Ovary (tissue), 7 donors: ENCODE measurements at regions not wholly inside any gene's neighbourhood (a gene's known extent, or its start where the extent isn't known, plus 50 kb on each side); places are given as distances from the start of the nearest gene placed in this dataset.

Experiments
- DNase-seq, 5 donors: peaks; one replicate each; pipeline ENCODE4 v3.0.0-alpha.2; 2019 to 2020
- H3K27ac ChIP-seq, 2 donors: fragments of 200-600 bp; one replicate each; pipeline versions ENCODE4 v1.5.1 to v1.8.0; 2019 to 2022
- H3K27me3 ChIP-seq: fragments of 200-600 bp; one replicate; pipeline ENCODE4 v1.8.0; 2022
- H3K36me3 ChIP-seq: fragments of 200-600 bp; sonication (generic); one replicate; pipeline ENCODE4 v1.5.1; 2019
- H3K4me1 ChIP-seq: one replicate; pipeline ENCODE4 v1.8.1; 2013; ENCODE audit warnings: mild to moderate bottlenecking, moderate library complexity; ENCODE audit not compliant: insufficient read depth
- H3K4me3 ChIP-seq: fragments of 200-600 bp; sonication (generic); one replicate; pipeline ENCODE4 v1.5.1; 2017
- H3K9me3 ChIP-seq, 2 donors: fragments of 200-600 bp in 1 of 2; sonication (generic) in 1 of 2; one replicate each; pipeline versions ENCODE4 v1.5.1 to v1.8.1; 2013 to 2019; ENCODE audit warnings: mild to moderate bottlenecking in 1 of 2, moderate library complexity in 1 of 2
- EP300 ChIP-seq: sonication (generic); formaldehyde crosslinking; IDR thresholded peaks from one replicate; pipeline ENCODE4 v1.6.1; 2017; ENCODE audit warnings: antibody characterized with exemption
- POLR2A ChIP-seq: fragments of 450-650 bp; IDR thresholded peaks from one replicate; pipeline ENCODE4 v1.6.1; 2017; ENCODE audit warnings: antibody characterized with exemption, mild to moderate bottlenecking, moderate library complexity
- WGBS, 3 donors: extraction: QIAGEN DNeasy Blood & Tissue Kit in 1 of 3; methylation state at CpG; one replicate each; pipeline versions ENCODE4 v1.1.5 to v1.1.7; 2013 to 2017; 5-methylcytosine and 5-hydroxymethylcytosine counted together
- intact Hi-C, 4 donors: fragments of 100-400 bp; cut with DNase I; formaldehyde crosslinking; loops; one replicate each; pipeline versions ENCODE4 v1.11.0 to v1.15.1; 2022 to 2023
- TF ChIP-seq, protein P1 (sequence below), 3 donors: fragments of 450-650 bp in 2 of 3; fragments of 200-600 bp in 1 of 3; IDR thresholded peaks; one replicate each; pipeline versions ENCODE4 v1.5.1 to v1.8.0; 2016 to 2022; ENCODE audit warnings: antibody characterized with exemption in 3 of 3, mild to moderate bottlenecking in 1 of 3
- donor health status: DM: no; HTN: no; CAD: no; lungs with moderate emphysema.
- donor health status: DM: no; HTN: no; CAD: no.
- donor health status: Bipolar disorder and iron deficiency.
- donor health status: DM: no; HTN: no; CAD: no.
- donor health status: DM: yes; HTN: yes; CAD: no.

DNA sequence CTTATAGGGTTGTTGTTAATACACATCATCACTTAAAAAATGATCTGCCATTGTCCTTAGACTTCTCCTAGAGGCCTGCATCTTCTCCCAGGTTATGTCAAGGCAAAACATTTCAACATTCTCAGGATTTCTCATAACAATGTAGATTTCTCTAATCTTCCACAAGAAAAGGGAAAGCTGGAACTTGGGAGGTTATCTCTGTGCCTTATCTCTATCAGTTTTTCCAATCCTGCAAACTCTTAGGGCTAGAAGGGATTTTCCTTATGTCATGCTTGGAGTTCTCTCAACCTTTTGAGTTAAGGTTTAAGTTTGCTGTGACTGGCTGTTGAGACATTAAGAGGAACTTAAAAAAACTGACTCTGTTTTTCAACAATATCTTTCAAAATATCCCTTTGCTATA is 300.6 kb upstream of the TFPI start:
- Histone ChIP-seq H3K4me3 (no peak overlapping the region), H3K27me3 (no peaks in the 10 kb centered on the region), H3K27ac (no peak overlapping the region), H3K4me1 (peaks cover 2% of the 10 kb centered on the region), H3K36me3 (no peaks in the 10 kb centered on the region), H3K9me3 (no peaks in the 10 kb centered on the region)
- intact Hi-C loops, result no loop called here
- TF ChIP-seq EP300, result no peak
- TF ChIP-seq POLR2A, result no peak
- TF ChIP-seq, protein P1, sequence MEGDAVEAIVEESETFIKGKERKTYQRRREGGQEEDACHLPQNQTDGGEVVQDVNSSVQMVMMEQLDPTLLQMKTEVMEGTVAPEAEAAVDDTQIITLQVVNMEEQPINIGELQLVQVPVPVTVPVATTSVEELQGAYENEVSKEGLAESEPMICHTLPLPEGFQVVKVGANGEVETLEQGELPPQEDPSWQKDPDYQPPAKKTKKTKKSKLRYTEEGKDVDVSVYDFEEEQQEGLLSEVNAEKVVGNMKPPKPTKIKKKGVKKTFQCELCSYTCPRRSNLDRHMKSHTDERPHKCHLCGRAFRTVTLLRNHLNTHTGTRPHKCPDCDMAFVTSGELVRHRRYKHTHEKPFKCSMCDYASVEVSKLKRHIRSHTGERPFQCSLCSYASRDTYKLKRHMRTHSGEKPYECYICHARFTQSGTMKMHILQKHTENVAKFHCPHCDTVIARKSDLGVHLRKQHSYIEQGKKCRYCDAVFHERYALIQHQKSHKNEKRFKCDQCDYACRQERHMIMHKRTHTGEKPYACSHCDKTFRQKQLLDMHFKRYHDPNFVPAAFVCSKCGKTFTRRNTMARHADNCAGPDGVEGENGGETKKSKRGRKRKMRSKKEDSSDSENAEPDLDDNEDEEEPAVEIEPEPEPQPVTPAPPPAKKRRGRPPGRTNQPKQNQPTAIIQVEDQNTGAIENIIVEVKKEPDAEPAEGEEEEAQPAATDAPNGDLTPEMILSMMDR (IDR thresholded peaks at IDR 0.05), result no peak
- no peak for DNase-seq

DNA sequence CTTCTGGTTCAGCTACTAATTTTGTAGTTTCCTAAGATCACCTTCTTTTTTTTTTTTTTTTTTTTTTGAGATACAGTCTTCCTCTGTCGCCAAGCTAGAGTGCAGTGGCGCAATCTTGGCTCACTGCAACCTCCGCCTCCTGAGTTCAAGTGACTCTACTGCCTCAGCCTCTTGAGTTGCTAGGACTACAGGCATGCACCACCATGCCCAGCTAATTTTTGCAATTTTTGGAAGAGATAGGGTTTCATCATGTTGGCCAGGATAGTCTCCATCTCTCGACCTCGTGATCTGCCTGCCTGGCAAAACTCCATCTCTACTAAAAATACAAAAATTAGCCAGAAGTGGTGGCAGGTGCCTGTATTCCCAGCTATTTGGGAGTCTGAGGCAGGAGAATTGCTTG is 301.5 kb upstream of the TFPI start:
- intact Hi-C loops, result no loop called here
- TF ChIP-seq POLR2A, result no peak
- TF ChIP-seq, protein P1 (IDR thresholded peaks at IDR 0.05), result no peak
- TF ChIP-seq EP300, result no peak
- no peak overlapping the region for H3K27ac ChIP-seq
- H3K4me1 ChIP-seq, result peaks cover 2% of the 10 kb centered on the region
- no peaks in the 10 kb centered on the region for H3K36me3 ChIP-seq
- H3K4me3 ChIP-seq, result no peak overlapping the region
- H3K27me3 ChIP-seq, result no peaks in the 10 kb centered on the region
- DNase-seq, result no peak
- no peaks in the 10 kb centered on the region for H3K9me3 ChIP-seq
- WGBS, 3 donors, result 84 to 96% (median 94%) methylated on average over 5 of the region's 5 CpGs

DNA sequence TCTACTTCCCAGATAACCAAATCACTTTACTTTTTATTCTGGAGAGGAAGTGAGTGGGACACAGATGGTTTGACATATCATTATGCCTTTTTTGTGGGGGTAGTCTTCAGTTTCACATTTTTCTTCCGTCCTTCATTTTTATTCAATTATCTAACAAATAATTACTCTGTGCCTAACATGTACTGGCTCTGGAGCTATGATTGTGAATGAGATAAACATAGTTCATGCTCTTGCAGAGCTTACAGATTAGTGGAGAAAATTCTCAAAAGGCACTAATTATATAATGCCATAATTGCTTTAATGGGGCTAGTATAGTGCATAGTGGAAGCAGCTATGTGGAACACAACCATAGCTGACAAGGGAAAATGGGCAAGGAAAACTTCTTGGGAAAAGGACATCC is 303.6 kb upstream of the TFPI start:
- Histone ChIP-seq H3K4me3 (no peak overlapping the region), H3K36me3 (no peaks in the 10 kb centered on the region), H3K27ac (no peak overlapping the region), H3K27me3 (no peaks in the 10 kb centered on the region), H3K4me1 (peaks cover 2% of the 10 kb centered on the region), H3K9me3 (no peaks in the 10 kb centered on the region)
- WGBS, 3 donors, result 90 to 95% (median 93%) methylated on average over 1 of the region's 1 CpG
- intact Hi-C loops, result no loop called here
- TF ChIP-seq POLR2A, result no peak
- TF ChIP-seq, protein P1 (IDR thresholded peaks at IDR 0.05), result no peak
- no peak for TF ChIP-seq EP300
- DNase-seq, result no peak

DNA sequence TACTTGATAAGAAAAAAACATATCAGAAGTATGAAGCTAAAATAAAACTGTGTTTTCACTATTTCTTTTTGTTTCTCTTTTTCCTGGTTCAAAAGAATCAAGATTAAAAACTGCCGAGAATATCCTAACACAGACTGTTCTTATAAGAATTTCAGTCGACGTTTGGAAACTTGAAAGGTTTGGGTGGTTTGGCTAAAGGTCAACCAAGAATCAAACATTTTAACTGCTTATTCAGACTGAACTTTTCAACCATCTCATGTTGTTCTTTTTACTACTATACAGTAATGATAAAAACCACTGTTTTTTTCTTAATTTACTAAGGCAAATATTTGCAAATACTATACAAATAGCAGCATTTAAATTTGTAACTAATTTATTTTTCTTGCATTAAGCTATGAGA is 308.5 kb upstream of the TFPI start:
- intact Hi-C loops, result no loop called here
- H3K27ac ChIP-seq, result no peak overlapping the region
- H3K4me3 ChIP-seq, result no peak overlapping the region
- no peak for DNase-seq
- H3K9me3 ChIP-seq, result no peaks in the 10 kb centered on the region
- H3K36me3 ChIP-seq, result no peaks in the 10 kb centered on the region
- H3K27me3 ChIP-seq, result no peaks in the 10 kb centered on the region
- H3K4me1 ChIP-seq, result peaks cover 2% of the 10 kb centered on the region
- no peak for TF ChIP-seq POLR2A
- TF ChIP-seq, protein P1 (IDR thresholded peaks at IDR 0.05), result no peak
- 3 to 9% (median 6%) methylated on average over 3 of the region's 3 CpGs for WGBS, 3 donors

DNA sequence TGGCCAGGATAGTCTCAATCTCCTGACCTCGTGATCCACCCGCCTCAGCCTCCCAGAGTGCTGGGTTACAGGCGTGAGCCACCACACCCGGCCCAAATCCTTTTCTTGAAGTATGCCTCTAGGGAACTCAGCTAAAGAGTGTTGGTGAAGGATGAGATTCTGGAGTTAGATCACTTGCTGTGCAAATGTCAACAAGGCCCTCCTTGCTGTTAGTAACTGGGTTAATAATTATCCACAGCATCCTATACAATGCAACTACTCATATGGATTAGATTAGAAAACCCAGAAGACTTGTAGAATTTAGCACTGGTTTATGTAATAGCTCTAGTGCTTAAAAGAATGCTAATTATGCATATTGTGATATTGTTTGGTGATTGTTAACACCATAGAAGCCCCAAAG is 310.8 kb upstream of the TFPI start:
- H3K4me3 ChIP-seq, result no peak overlapping the region
- no peak for TF ChIP-seq EP300
- TF ChIP-seq, protein P1 (IDR thresholded peaks at IDR 0.05), result no peak
- no peak for TF ChIP-seq POLR2A
- H3K27ac ChIP-seq, result no peak overlapping the region
- no peaks in the 10 kb centered on the region for H3K27me3 ChIP-seq
- peaks cover 2% of the 10 kb centered on the region for H3K4me1 ChIP-seq
- no peaks in the 10 kb centered on the region for H3K36me3 ChIP-seq
- DNase-seq, result no peak
- WGBS, 3 donors, result 93 to 98% (median 95%) methylated on average over 4 of the region's 4 CpGs
- no peaks in the 10 kb centered on the region for H3K9me3 ChIP-seq
- intact Hi-C loops, result no loop called here
